ENCODE measurements at regions not wholly inside any gene's neighbourhood (a gene's known extent, or its start where the extent isn't known, plus 50 kb on each side); places are given as distances from the start of the nearest gene placed in this dataset.

- no peaks in the 10 kb centered on the region for H3K79me2 ChIP-seq (ENCODE audit: control insufficient read depth, insufficient read depth, low read length)
- no peak overlapping the region for H3K9ac ChIP-seq (ENCODE audit: insufficient read depth, low read length)
- no peaks in the 10 kb centered on the region for H3K9me3 ChIP-seq (ENCODE audit: control insufficient read depth, insufficient read depth, low read depth, low read length)
- H3K27ac ChIP-seq (ENCODE audit: insufficient read depth, low read length) = peak overlapping the region; percentile 32
- H4K20me1 ChIP-seq (ENCODE audit: control insufficient read depth, extremely low read depth, insufficient read depth, low read length) = no peaks in the 10 kb centered on the region
- no peak overlapping the region for H3K4me3 ChIP-seq (replicated peaks in 1 of 4; ENCODE audit: control extremely low read depth in 1 of 4, insufficient read depth in 1 of 4, low read depth in 3 of 4, low read length in 4 of 4)
- peak; percentile 39 to 66 for DNase-seq (ENCODE audit: low read depth in 2 of 2)
- H3K27me3 ChIP-seq (ENCODE audit: control insufficient read depth, insufficient read depth, low read length) = no peaks in the 10 kb centered on the region
- H2AFZ ChIP-seq (ENCODE audit: low read length) = no peak overlapping the region
- peaks cover 6% of the 10 kb centered on the region for H3K4me1 ChIP-seq (ENCODE audit: control insufficient read depth, extremely low read depth, insufficient read depth, low read length)
- peak overlapping the region; percentile 8 for H3K4me2 ChIP-seq (ENCODE audit: extremely low read depth, insufficient read depth, low read length)
- H3K36me3 ChIP-seq (ENCODE audit: control insufficient read depth, insufficient read depth, low read length) = no peaks in the 10 kb centered on the region
- no peak for TF ChIP-seq EZH2 (IDR thresholded peaks at IDR 0.05; ENCODE audit: low read length, missing control alignments)
- peak; percentile 25 to 28 for TF ChIP-seq CTCF (conservative IDR thresholded peaks at IDR 0.05 in 1 of 2, IDR thresholded peaks at IDR 0.05 in 1 of 2; ENCODE audit: low read depth in 1 of 2, low read length in 2 of 2)
Measured at GRCh38 chr2:238523158-238524110, 96.7 kb downstream of the ASB1 start.

DNA sequence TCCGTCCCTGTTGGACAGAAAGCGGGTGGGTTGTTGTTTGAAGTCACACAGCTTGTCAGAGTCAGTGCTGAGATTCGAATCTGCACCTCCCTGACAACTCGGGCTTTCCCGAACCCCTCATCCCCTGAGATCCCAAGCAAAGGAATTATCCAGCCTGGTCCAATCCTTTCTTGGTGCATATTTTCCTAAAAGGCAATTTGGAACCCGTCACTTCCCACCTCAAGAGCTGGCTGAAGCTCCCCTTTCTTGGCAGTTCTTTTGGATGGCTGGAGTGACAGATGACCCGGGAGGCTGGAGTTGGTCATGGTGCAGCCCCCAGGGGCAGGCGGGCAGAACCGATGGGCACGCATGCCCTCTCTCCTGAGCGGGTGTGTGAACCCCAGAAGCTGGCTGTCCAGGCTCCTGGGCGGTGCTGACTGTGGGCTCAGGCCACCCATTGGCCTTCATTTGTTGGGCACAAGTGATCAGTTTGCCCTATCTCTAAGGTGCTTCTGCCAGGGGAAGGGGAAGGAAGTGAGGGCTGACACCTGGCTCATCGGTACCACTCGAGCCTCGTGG lies 97.8 kb downstream of the ASB1 start:
- Histone ChIP-seq H3K9ac (ENCODE audit: insufficient read depth, low read length) (no peak overlapping the region), H2AFZ (ENCODE audit: low read length) (no peak overlapping the region), H3K4me2 (ENCODE audit: extremely low read depth, insufficient read depth, low read length) (no peak overlapping the region), H3K4me1 (ENCODE audit: control insufficient read depth, extremely low read depth, insufficient read depth, low read length) (no peaks in the 10 kb centered on the region), H4K20me1 (ENCODE audit: control insufficient read depth, extremely low read depth, insufficient read depth, low read length) (no peaks in the 10 kb centered on the region), H3K4me3 (replicated peaks in 1 of 4; ENCODE audit: control extremely low read depth in 1 of 4, insufficient read depth in 1 of 4, low read depth in 3 of 4, low read length in 4 of 4) (no peak overlapping the region), H3K36me3 (ENCODE audit: control insufficient read depth, insufficient read depth, low read length) (no peaks in the 10 kb centered on the region), H3K9me3 (ENCODE audit: control insufficient read depth, insufficient read depth, low read depth, low read length) (no peaks in the 10 kb centered on the region), H3K27me3 (ENCODE audit: control insufficient read depth, insufficient read depth, low read length) (no peaks in the 10 kb centered on the region), H3K27ac (ENCODE audit: insufficient read depth, low read length) (no peak overlapping the region), H3K79me2 (ENCODE audit: control insufficient read depth, insufficient read depth, low read length) (no peaks in the 10 kb centered on the region)
- DNase-seq (ENCODE audit: low read depth in 2 of 2) = no peak
- TF ChIP-seq EZH2 (IDR thresholded peaks at IDR 0.05; ENCODE audit: low read length, missing control alignments) (no peak), CTCF (conservative IDR thresholded peaks at IDR 0.05 in 1 of 2, IDR thresholded peaks at IDR 0.05 in 1 of 2; ENCODE audit: low read depth in 1 of 2, low read length in 2 of 2) (no peak)

GRCh38 chr2:238525990-238526389 lies 99.3 kb downstream of the ASB1 start:
- Histone ChIP-seq H3K27me3 (ENCODE audit: control insufficient read depth, insufficient read depth, low read length) (no peaks in the 10 kb centered on the region), H3K4me2 (ENCODE audit: extremely low read depth, insufficient read depth, low read length) (no peak overlapping the region), H3K4me1 (ENCODE audit: control insufficient read depth, extremely low read depth, insufficient read depth, low read length) (peaks cover 2% of the 10 kb centered on the region), H3K36me3 (ENCODE audit: control insufficient read depth, insufficient read depth, low read length) (no peaks in the 10 kb centered on the region), H3K9me3 (ENCODE audit: control insufficient read depth, insufficient read depth, low read depth, low read length) (no peaks in the 10 kb centered on the region), H4K20me1 (ENCODE audit: control insufficient read depth, extremely low read depth, insufficient read depth, low read length) (no peaks in the 10 kb centered on the region), H2AFZ (ENCODE audit: low read length) (no peak overlapping the region), H3K79me2 (ENCODE audit: control insufficient read depth, insufficient read depth, low read length) (no peaks in the 10 kb centered on the region), H3K27ac (ENCODE audit: insufficient read depth, low read length) (no peak overlapping the region), H3K4me3 (replicated peaks in 1 of 4; ENCODE audit: control extremely low read depth in 1 of 4, insufficient read depth in 1 of 4, low read depth in 3 of 4, low read length in 4 of 4) (no peak overlapping the region), H3K9ac (ENCODE audit: insufficient read depth, low read length) (no peak overlapping the region)
- DNase-seq (ENCODE audit: low read depth in 2 of 2) = peak in 1 of 2 donors; percentile 6
- TF ChIP-seq EZH2 (IDR thresholded peaks at IDR 0.05; ENCODE audit: low read length, missing control alignments) (no peak), CTCF (conservative IDR thresholded peaks at IDR 0.05 in 1 of 2, IDR thresholded peaks at IDR 0.05 in 1 of 2; ENCODE audit: low read depth in 1 of 2, low read length in 2 of 2) (no peak)

Measured in fibroblast of lung (primary cell).